ENCODE measurements at regions not wholly inside any gene's neighbourhood (a gene's known extent, or its start where the extent isn't known, plus 50 kb on each side); places are given as distances from the start of the nearest gene placed in this dataset.

GRCh38 chr18:71443706-71444480 lies 1100.2 kb downstream of the CBLN2 start:
- no peak overlapping the region for H3K27ac ChIP-seq (ENCODE audit: low read length, poor library complexity, severe bottlenecking)

GRCh38 chr18:71442731-71443141 lies 1101.4 kb downstream of the CBLN2 start:
- H3K9ac ChIP-seq (ENCODE audit: low read length) = no peak overlapping the region
- no peak overlapping the region for H3K4me2 ChIP-seq (ENCODE audit: low read length, poor library complexity, severe bottlenecking)
- no peak overlapping the region for H2BK5ac ChIP-seq (ENCODE audit: low read depth, low read length, poor library complexity, severe bottlenecking)
- H3K4ac ChIP-seq (ENCODE audit: low read depth in 1 of 2, low read length in 2 of 2) = no peak overlapping the region
- H4K8ac ChIP-seq (ENCODE audit: low read length) = no peak overlapping the region
- no peaks in the 10 kb centered on the region for H3K27me3 ChIP-seq (ENCODE audit: control insufficient read depth in 1 of 2, insufficient read depth in 1 of 2, low read length in 2 of 2)
- H3K4me3 ChIP-seq (ENCODE audit: insufficient read depth in 1 of 2, low read depth in 1 of 2, low read length in 2 of 2) = no peak overlapping the region
- H4K91ac ChIP-seq (ENCODE audit: low read length) = no peak overlapping the region
- H3K79me1 ChIP-seq (replicated peaks; ENCODE audit: low read length, poor library complexity, severe bottlenecking) = no peaks in the 10 kb centered on the region
- H3K27ac ChIP-seq (ENCODE audit: low read length, poor library complexity, severe bottlenecking) = no peak overlapping the region
- DNase-seq = no peak
- H3K14ac ChIP-seq (ENCODE audit: low read length in 2 of 2) = no peak overlapping the region
- no peak overlapping the region for H2BK120ac ChIP-seq (ENCODE audit: low read depth, low read length)
- 40% methylated on average over 3 of the region's 3 CpGs for WGBS
- peaks cover 6% of the 10 kb centered on the region for H3K9me3 ChIP-seq (ENCODE audit: control insufficient read depth, low read length)
- no peak overlapping the region for H2BK15ac ChIP-seq (ENCODE audit: low read depth, poor library complexity, severe bottlenecking)
- no peak overlapping the region for H2BK12ac ChIP-seq (ENCODE audit: low read length in 2 of 2)
- no peak overlapping the region for H3K23ac ChIP-seq (ENCODE audit: low read length in 2 of 2)
- H3K36me3 ChIP-seq (ENCODE audit: control insufficient read depth in 1 of 2, insufficient read depth in 2 of 2, low read depth in 1 of 2, low read length in 2 of 2) = no peaks in the 10 kb centered on the region
- H3K4me1 ChIP-seq (ENCODE audit: control insufficient read depth, insufficient read depth, low read depth, low read length) = no peaks in the 10 kb centered on the region
- no peak overlapping the region for H2AFZ ChIP-seq (ENCODE audit: low read depth, low read length)
- H2AK5ac ChIP-seq (ENCODE audit: low read length, severe bottlenecking) = no peak overlapping the region
- no peak overlapping the region for H3K18ac ChIP-seq (ENCODE audit: low read depth in 1 of 2, low read length in 2 of 2)

More at GRCh38 chr18:71443706-71444480, 1100.2 kb downstream of the CBLN2 start:
- Histone ChIP-seq H2BK120ac (ENCODE audit: low read depth, low read length) (no peak overlapping the region), H2AK5ac (ENCODE audit: low read length, severe bottlenecking) (no peak overlapping the region), H3K4me1 (ENCODE audit: control insufficient read depth, insufficient read depth, low read depth, low read length) (no peaks in the 10 kb centered on the region), H3K9ac (ENCODE audit: low read length) (no peak overlapping the region), H2BK15ac (ENCODE audit: low read depth, poor library complexity, severe bottlenecking) (no peak overlapping the region), H2BK5ac (ENCODE audit: low read depth, low read length, poor library complexity, severe bottlenecking) (no peak overlapping the region), H3K9me3 (ENCODE audit: control insufficient read depth, low read length) (peaks cover 6% of the 10 kb centered on the region), H3K36me3 (ENCODE audit: control insufficient read depth in 1 of 2, insufficient read depth in 2 of 2, low read depth in 1 of 2, low read length in 2 of 2) (no peaks in the 10 kb centered on the region), H4K91ac (ENCODE audit: low read length) (no peak overlapping the region), H3K4me2 (ENCODE audit: low read length, poor library complexity, severe bottlenecking) (no peak overlapping the region), H3K4ac (ENCODE audit: low read depth in 1 of 2, low read length in 2 of 2) (no peak overlapping the region), H3K18ac (ENCODE audit: low read depth in 1 of 2, low read length in 2 of 2) (no peak overlapping the region), H3K23ac (ENCODE audit: low read length in 2 of 2) (no peak overlapping the region), H4K8ac (ENCODE audit: low read length) (no peak overlapping the region), H3K4me3 (ENCODE audit: insufficient read depth in 1 of 2, low read depth in 1 of 2, low read length in 2 of 2) (no peak overlapping the region), H3K14ac (ENCODE audit: low read length in 2 of 2) (no peak overlapping the region), H3K79me1 (replicated peaks; ENCODE audit: low read length, poor library complexity, severe bottlenecking) (no peaks in the 10 kb centered on the region), H2AFZ (ENCODE audit: low read depth, low read length) (no peak overlapping the region), H2BK12ac (ENCODE audit: low read length in 2 of 2) (no peak overlapping the region), H3K27me3 (ENCODE audit: control insufficient read depth in 1 of 2, insufficient read depth in 1 of 2, low read length in 2 of 2) (no peaks in the 10 kb centered on the region)
- WGBS = 38% methylated on average over 2 of the region's 3 CpGs
- DNase-seq = no peak

GRCh38 chr18:71441156-71441555 lies 1103.0 kb downstream of the CBLN2 start:
- H3K36me3 ChIP-seq (ENCODE audit: control insufficient read depth in 1 of 2, insufficient read depth in 2 of 2, low read depth in 1 of 2, low read length in 2 of 2) = no peaks in the 10 kb centered on the region
- H4K8ac ChIP-seq (ENCODE audit: low read length) = no peak overlapping the region
- H3K4ac ChIP-seq (ENCODE audit: low read depth in 1 of 2, low read length in 2 of 2) = no peak overlapping the region
- no peak overlapping the region for H4K91ac ChIP-seq (ENCODE audit: low read length)
- peaks cover 6% of the 10 kb centered on the region for H3K9me3 ChIP-seq (ENCODE audit: control insufficient read depth, low read length)
- no peak for DNase-seq
- H2BK5ac ChIP-seq (ENCODE audit: low read depth, low read length, poor library complexity, severe bottlenecking) = no peak overlapping the region
- no peak overlapping the region for H3K4me2 ChIP-seq (ENCODE audit: low read length, poor library complexity, severe bottlenecking)
- H2AK5ac ChIP-seq (ENCODE audit: low read length, severe bottlenecking) = no peak overlapping the region
- no peaks in the 10 kb centered on the region for H3K27me3 ChIP-seq (ENCODE audit: control insufficient read depth in 1 of 2, insufficient read depth in 1 of 2, low read length in 2 of 2)
- H2BK120ac ChIP-seq (ENCODE audit: low read depth, low read length) = no peak overlapping the region
- H3K23ac ChIP-seq (ENCODE audit: low read length in 2 of 2) = no peak overlapping the region
- no peak overlapping the region for H2BK12ac ChIP-seq (ENCODE audit: low read length in 2 of 2)
- H3K18ac ChIP-seq (ENCODE audit: low read depth in 1 of 2, low read length in 2 of 2) = no peak overlapping the region
- no peaks in the 10 kb centered on the region for H3K4me1 ChIP-seq (ENCODE audit: control insufficient read depth, insufficient read depth, low read depth, low read length)
- no peak overlapping the region for H2AFZ ChIP-seq (ENCODE audit: low read depth, low read length)
- no peak overlapping the region for H3K9ac ChIP-seq (ENCODE audit: low read length)
- no peak overlapping the region for H3K14ac ChIP-seq (ENCODE audit: low read length in 2 of 2)
- no peak overlapping the region for H3K4me3 ChIP-seq (ENCODE audit: insufficient read depth in 1 of 2, low read depth in 1 of 2, low read length in 2 of 2)
- H2BK15ac ChIP-seq (ENCODE audit: low read depth, poor library complexity, severe bottlenecking) = no peak overlapping the region
- 76% methylated on average over 1 of the region's 4 CpGs for WGBS
- no peak overlapping the region for H3K27ac ChIP-seq (ENCODE audit: low read length, poor library complexity, severe bottlenecking)
- H3K79me1 ChIP-seq (replicated peaks; ENCODE audit: low read length, poor library complexity, severe bottlenecking) = no peaks in the 10 kb centered on the region

- Histone ChIP-seq H3K23ac (ENCODE audit: low read length in 2 of 2) (no peak overlapping the region), H2BK120ac (ENCODE audit: low read depth, low read length) (no peak overlapping the region), H3K14ac (ENCODE audit: low read length in 2 of 2) (no peak overlapping the region), H4K91ac (ENCODE audit: low read length) (no peak overlapping the region), H3K4me2 (ENCODE audit: low read length, poor library complexity, severe bottlenecking) (no peak overlapping the region), H3K9ac (ENCODE audit: low read length) (no peak overlapping the region), H2BK5ac (ENCODE audit: low read depth, low read length, poor library complexity, severe bottlenecking) (no peak overlapping the region), H3K4ac (ENCODE audit: low read depth in 1 of 2, low read length in 2 of 2) (no peak overlapping the region), H3K27ac (ENCODE audit: low read length, poor library complexity, severe bottlenecking) (no peak overlapping the region), H3K27me3 (ENCODE audit: control insufficient read depth in 1 of 2, insufficient read depth in 1 of 2, low read length in 2 of 2) (no peaks in the 10 kb centered on the region), H2BK12ac (ENCODE audit: low read length in 2 of 2) (no peak overlapping the region), H3K9me3 (ENCODE audit: control insufficient read depth, low read length) (no peaks in the 10 kb centered on the region), H2BK15ac (ENCODE audit: low read depth, poor library complexity, severe bottlenecking) (no peak overlapping the region), H3K18ac (ENCODE audit: low read depth in 1 of 2, low read length in 2 of 2) (no peak overlapping the region), H3K4me3 (ENCODE audit: insufficient read depth in 1 of 2, low read depth in 1 of 2, low read length in 2 of 2) (no peak overlapping the region), H4K8ac (ENCODE audit: low read length) (no peak overlapping the region), H3K79me1 (replicated peaks; ENCODE audit: low read length, poor library complexity, severe bottlenecking) (no peaks in the 10 kb centered on the region), H3K4me1 (ENCODE audit: control insufficient read depth, insufficient read depth, low read depth, low read length) (no peaks in the 10 kb centered on the region), H2AK5ac (ENCODE audit: low read length, severe bottlenecking) (no peak overlapping the region), H2AFZ (ENCODE audit: low read depth, low read length) (no peak overlapping the region), H3K36me3 (ENCODE audit: control insufficient read depth in 1 of 2, insufficient read depth in 2 of 2, low read depth in 1 of 2, low read length in 2 of 2) (no peaks in the 10 kb centered on the region)
- no peak for DNase-seq
- 100% methylated on average over 1 of the region's 2 CpGs for WGBS
Measured at GRCh38 chr18:71437511-71437910, 1106.6 kb downstream of the CBLN2 start.

Measured in mesenchymal stem cell (in vitro differentiated cells and primary cell).